ENCODE measurements at regions not wholly inside any gene's neighbourhood (a gene's known extent, or its start where the extent isn't known, plus 50 kb on each side); places are given as distances from the start of the nearest gene placed in this dataset.
"Not testable (repeated sequence)": the region's sequence is repeated elsewhere in the genome, so short reads cannot be mapped to it uniquely, and the experiment has no call there.

DNA sequence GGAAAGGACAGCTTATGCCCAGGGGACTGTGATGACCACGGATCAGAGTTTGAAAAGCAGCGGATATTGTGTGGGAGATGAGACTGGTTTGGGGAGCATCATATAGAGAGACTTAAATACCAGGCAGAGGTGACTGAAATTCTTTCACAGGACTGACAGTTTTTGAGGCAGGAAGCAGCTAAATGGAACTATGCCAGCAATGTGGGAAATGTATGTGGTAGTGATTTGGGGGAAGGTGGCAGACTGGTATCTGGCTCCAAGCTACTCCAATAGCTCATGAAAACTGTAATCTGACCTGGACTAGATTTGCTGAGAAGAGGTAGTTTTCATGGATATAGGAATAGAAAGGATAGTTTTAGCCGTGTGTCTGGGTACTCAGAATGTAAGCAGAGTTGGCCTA lies 592.6 kb downstream of the REEP3 start:
- no peak for DNase-seq (ENCODE audit: low read depth in 2 of 2)

DNA sequence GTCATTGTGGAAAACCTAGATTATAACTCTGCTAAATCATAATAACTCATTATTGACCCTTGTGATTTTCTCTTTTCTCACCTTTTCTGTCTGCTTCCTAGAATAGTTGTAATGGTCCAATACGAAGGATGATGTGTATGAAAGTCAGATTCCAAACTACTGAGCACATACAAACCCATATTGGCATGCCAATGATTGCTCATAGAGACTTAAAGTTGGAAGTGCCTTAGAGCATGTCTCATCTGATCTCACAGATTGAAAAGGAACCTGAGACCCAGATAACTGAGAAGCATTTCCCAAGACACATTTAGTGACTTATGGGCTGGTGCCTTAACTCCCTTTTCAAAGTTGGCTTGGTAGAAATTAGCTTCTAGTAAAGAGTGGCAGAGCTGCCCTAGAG lies 594.3 kb downstream of the REEP3 start:
- no peak for DNase-seq (ENCODE audit: low read depth in 2 of 2)

DNA sequence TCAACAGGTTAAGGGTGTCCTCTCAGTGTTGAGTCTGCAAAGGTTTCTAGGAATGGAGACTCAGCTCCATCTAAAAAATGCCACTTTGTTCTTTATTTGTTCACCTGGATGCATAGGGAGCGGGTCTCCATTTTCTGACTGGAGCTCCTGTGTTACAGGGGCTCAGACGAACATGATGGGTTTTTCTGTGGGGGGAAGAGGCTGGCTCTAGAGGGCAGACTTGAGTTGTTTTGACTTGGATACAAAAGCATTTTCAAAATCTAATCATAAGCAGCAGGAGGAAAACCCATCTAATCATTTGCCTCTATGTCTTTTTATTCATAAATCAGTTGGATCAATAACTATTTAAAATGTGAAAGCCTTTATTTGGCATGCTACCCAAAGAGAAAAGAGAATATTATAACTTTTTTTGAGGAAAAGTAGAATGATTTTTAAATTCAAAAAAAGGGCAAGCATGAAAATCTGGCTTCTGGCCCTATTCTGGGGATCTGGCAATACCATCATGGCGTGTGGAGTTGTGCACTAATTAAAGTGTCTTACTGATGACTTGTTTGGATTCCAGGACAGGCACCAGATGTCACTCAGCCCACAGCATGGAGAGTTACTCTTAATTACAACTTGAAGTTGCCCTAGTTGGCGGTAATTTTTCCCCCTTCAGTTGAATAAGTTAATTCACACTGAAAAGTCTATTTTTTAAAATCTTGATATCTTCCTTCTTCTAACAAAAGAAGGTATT lies 594.9 kb downstream of the REEP3 start:
- no peak for DNase-seq (ENCODE audit: low read depth in 2 of 2)

DNA sequence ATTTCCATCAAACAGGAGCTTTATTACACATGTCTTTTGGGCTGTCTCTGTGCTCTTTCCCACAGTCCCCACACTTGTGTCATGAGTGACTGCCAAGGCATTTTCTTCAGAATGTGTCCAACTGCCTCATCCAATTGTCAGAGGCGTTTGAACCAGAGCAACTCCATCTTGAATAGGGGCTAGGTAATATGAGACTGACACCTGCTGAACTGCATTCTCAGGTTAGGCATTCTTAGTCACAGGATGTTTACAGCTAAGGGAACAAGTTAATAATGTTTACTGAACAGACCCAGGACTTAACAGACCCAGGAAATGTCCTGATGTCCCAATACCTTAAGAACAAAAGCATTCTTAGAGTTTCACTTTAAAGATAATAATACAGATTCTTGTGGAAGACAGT lies 595.5 kb downstream of the REEP3 start:
- no peak for DNase-seq (ENCODE audit: low read depth in 2 of 2)

DNA sequence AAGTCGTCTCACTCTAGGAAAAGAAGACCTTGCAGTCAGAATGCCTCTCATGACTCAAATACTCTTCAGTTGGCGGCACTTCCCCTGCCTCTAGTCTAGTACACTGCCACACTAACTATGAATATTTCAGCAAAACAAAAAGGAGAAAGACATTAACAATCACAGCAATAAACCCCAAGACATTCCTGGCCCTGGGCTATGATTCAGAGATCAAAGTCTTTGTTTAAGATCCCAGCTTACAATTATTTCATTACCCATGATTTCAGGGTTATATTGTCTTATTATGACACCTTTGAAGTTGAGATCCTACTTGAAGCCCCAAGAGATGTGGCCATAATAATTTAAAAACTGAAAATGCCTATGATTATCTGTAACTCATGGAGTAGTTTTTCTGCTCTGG lies 597.5 kb downstream of the REEP3 start:
- no peak for DNase-seq (ENCODE audit: low read depth in 2 of 2)

DNA sequence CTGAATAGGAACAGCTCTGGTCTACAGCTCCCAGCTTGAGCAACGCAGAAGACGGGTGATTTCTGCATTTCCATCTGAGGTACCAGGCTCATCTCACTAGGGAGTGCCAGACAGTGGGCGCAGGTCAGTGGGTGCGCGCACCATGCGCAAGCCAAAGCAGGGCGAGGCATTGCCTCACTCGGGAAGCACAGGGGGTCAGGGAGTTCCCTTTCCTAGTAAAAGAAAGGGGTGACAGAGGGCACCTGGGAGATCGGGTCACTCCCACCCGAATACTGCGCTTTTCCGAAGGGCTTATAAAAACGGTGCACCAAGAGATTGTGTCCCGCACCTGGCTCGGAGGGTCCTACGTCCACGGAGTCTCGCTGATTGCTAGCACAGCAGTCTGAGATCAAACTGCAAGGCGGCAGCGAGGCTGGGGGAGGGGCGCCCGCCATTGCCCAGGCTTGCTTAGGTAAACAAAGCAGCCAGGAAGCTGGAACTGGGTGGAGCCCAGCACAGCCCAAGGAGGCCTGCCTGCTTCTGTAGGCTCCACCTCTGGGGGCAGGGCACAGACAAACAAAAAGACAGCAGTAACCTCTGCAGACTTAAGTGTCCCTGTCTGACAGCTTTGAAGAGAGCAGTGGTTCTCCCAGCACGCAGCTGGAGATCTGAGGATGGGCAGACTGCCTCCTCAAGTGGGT lies 599.2 kb downstream of the REEP3 start:
- not testable (repeated sequence) for DNase-seq (ENCODE audit: low read depth in 2 of 2)

DNA sequence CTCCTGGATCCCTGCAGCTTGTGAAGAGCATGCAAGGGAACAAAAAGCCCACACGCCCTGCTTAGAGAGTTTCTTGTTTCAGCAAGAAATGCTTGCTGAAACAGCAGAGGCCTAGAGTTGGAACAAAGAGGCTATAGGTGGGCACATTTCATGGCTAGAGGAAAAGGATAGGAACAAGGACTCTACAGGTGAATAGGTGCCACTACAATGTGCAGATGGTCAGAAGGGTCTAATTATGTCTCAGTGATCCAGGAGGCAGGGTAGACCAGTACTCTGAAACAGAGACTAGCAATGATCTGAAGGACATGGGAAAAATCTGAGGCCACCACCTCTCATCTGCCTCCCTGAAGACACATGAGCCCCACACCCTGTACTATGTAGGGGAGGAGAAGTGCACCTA lies 609.0 kb downstream of the REEP3 start:
- no peak for DNase-seq (ENCODE audit: low read depth in 2 of 2)

DNA sequence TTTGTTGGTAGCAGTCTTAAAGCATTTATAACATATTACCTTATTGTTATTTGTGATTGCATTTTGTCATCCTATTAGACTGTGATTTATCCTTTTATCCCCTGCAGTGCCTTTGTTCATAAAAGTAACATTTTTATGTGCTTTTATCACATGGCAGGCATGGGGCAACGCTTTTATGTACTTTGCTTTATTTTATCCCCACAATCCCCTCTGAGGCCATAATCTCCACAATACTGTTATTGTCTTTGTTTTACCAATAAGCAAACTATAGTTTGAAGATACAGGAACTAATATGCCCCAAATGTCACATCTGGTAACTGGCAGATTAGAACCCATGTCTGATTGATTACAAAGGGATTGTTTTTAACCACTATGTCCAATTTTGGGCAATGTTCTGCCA lies 613.5 kb downstream of the REEP3 start:
- DNase-seq (ENCODE audit: low read depth in 2 of 2), result no peak

DNA sequence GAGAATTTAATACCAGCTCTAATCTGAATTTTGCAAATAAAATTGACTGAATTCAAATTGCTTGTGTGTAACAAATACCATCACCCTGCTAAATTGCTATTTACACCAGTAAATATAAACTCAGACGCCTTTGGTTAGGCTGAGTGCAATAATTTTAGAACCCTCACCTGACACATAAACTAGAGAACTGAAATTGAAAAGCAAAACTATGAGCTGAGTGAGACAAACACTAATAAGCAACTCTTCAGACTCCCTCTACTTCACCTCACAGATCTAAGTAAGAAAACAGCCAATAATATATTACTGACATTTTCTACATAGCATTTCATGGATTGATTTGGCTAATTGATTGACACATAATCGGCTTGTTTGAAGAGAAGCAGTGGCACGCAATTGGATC lies 621.2 kb downstream of the REEP3 start:
- no peak for DNase-seq (ENCODE audit: low read depth in 2 of 2)

DNA sequence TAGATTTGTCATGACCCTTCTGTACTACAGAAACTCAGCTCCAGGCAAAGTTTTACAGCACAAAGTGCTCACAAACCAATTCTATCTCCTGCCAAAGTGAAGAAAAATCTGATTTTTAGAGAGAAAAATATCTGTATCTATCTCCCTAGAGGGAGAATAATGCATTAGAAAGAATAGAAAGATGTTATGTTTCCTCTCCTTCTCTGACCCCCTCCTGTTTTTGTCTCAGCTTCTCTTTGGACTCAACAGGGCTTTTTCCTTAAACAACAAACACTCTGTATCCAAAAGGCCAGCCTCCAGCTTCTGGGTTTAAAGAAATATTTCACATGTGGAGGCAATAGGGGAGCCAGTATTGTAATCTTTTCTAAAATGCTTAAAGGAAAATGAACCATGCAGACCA lies 627.4 kb downstream of the REEP3 start:
- no peak for DNase-seq (ENCODE audit: low read depth in 2 of 2)

DNA sequence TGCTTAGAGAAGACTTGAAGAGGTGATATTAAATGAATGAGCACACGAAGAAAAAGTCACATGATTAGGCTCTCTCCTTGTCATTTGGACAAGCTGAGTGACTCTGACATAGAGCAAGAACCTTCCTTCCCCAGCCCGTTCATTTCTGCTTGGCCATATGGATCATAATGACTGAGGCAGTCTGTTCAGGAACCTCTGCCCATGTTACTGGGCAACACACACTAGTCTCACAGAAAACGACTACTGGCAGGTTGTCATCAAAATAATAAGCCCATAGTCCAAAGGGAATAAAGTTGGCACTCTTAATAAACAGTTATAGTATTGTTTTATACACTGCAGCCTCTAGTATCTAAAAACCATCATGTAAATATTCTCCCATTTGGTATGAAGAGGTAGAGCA lies 635.0 kb downstream of the REEP3 start:
- DNase-seq (ENCODE audit: low read depth in 2 of 2), result no peak

DNA sequence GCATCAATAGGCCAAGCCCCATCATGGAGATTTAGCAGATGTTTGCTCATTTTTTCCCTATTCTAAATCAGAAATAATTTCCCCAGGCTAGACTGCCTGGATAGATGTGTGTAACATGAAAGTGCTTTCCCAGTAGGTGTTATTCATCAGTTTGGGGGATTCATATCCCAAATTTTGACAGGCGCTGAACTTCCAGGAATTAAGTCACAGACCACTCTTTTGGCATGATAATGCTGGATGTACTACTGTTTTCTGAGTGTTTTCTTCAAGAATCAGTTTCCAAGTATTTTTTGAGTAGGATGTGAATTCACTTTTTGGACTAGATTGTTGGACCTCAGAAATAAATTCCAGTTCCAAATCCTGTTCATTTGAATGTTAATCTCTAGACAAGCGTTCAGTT lies 637.4 kb downstream of the REEP3 start:
- no peak for DNase-seq (ENCODE audit: low read depth in 2 of 2)

DNA sequence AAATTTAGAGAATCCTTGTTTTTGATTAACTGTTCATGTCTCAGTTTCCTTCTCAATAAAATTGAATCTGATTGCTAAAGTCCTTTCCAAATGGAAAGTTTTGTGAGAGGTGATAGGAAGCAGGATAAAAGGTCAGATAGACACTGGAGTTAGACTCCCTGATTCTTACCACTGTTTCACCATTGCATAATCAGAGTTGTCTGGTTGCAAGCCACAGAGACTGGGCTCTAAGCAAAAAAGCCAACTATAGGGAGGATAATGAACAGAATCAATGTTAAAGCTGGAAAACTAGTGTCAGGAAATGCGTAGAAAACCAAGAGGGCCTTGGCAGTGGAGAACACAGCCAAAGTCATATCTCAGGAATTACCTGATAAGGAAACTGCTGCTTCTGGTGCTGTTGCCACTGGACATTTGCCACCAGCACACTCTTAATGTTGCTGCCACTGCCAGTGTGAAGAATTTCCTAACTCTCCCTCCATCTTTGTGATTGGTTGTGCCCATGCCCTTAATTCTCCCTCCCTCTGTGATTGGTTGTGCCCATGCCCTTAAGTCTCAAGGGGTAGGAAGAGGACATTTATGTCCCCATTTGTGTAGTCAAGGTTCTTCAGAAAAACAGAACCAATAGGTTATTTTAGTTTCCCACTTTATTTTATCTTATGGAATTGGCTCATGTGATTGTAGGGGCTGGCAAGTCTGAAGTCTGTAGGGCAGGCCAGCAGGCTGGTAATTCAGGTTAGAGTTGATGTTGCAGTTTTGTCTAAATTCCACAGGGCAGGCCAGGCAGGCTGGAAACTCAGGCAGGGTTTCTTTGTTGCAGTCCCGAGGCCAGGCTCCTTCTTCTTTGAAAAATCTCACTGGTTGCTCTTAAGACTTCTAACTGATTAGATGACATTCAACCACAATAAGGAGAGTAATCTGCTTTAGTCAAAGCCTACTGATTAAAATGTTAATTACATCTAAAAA lies 639.0 kb downstream of the REEP3 start:
- DNase-seq (ENCODE audit: low read depth in 2 of 2), result no peak

DNA sequence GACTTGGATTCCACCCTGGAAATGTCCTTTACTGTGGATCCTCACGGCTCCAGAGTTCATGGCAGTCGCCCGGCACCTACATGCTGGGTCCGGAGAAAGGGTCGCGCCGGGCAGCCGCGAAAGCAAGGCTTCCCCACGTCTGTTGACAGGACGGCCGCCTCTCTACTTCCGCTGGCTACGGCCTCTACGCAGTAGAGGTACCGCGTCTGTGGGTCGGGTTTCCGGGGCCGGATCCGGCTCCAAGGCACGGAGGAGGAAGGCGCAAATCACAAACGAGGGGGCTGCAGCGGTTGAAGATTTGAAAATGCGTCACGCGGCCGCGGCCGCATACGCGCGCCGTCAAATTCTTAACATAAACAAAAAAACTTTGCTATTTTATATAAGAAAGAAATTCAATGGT lies 649.6 kb downstream of the REEP3 start:
- no peak for DNase-seq (ENCODE audit: low read depth in 2 of 2)

DNA sequence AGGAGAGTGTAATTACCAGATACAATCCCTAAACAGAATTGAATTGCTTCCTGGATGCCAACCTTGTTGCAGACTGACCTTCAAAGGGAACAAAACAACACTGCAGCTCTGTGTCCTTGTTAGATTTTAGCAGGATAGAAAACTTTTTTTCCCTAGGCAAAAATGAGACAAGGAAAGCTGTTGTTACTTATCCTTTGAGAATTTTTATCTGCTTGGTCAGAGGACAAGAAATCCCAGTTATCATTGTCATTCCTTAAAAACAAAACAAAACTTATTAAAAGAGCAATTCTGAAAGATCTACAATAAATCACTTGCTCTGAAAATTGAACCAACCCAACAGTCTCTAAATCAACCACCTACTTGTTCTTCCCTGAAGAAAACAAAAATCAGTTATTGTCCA lies 652.6 kb downstream of the REEP3 start:
- no peak for DNase-seq (ENCODE audit: low read depth in 2 of 2)

DNA sequence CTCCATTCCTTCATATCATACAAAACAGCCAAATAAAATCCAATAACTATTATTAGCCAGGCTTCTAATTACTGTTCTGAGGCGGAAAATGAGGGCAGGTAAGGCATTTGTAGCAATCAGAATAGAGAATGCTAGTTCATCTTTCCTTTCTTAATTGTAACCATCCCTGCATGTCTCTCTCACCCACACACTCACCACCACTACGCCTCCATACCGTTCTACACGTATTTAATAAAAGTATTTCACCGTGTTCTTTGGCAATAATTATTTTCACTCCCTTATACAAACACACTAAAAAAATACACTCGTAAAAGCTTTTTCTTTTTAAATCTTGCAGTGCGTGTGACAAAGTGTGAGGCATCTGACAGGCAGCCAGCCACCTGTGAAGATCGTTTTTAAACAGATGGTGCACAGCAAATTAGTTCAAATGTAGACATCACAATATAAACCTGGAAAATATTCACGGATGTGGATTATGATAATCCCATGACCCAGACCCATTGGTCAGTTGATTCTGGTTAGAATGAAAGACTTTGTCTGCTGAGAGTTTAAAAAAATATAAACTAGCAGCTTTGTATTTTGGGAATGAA lies 653.6 kb downstream of the REEP3 start:
- DNase-seq (ENCODE audit: low read depth in 2 of 2), result no peak

DNA sequence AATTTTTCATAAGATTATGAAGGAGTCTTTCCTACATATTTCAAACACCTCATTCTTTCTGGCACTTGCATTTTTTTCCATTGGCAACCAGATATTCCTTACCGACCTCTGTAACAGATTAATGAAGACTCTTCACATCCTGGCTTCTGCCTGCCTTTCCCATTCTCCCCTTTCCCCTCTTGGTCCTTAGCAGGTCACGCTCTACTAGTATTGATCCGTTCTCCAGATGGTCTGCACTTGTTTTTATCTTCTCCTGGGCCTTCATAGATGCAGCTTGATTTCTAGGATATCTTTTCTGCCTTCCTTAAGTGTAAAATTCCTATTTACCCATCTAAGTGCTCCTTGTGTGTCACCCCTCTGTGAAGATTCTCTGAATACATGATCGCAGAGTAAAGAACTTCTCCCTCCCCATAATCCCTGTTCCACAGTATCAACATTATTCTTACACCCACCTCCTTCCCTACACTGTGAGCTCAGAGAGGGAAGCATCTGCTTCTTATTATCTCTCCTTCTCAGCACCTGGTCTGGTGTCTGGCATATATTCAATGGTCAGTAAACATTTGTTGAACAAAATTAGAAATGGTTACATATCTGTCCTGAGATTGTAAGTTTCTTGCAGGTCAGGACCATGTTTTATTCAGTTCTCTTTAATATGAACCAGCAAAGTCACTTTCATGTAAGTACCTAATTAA lies 654.2 kb downstream of the REEP3 start:
- no peak for DNase-seq (ENCODE audit: low read depth in 2 of 2)

DNA sequence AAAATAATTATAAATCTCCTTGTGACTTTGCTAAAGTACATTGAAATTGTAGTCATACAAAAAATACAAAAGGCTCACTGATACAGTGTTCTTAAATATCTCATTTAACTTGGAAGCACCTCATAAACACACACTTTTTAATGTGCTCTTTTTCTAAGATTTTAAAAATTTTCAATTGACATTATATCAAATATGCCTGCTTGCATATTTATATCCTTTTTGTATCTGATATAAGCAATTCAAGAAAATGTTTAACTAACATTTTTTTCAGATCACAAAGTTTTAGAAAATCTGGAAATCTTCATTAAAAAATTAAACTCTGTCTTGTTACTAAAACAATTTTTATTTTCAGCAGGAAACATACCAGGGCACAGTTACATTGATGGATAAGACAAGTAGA lies 661.5 kb downstream of the REEP3 start:
- no peak for DNase-seq (ENCODE audit: low read depth in 2 of 2)

DNA sequence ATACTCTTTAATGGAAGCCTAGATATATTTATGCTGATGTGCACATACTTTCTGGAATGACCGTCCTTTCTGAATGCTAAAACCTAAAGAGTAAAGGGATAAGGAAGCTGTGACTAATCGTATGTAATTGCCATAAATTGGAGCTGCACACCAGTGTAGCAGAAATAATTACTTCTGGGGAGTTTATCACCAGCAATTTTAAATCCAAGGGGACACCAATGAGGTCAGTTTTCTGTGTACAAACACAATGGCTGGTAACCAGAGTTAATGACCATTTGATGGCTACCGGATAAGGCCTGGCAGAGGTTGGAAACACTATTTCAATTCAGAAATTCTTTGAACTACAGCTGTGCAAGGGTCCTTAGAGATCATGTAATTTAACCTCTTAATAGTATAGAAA lies 670.1 kb downstream of the REEP3 start:
- no peak for DNase-seq (ENCODE audit: low read depth in 2 of 2)

DNA sequence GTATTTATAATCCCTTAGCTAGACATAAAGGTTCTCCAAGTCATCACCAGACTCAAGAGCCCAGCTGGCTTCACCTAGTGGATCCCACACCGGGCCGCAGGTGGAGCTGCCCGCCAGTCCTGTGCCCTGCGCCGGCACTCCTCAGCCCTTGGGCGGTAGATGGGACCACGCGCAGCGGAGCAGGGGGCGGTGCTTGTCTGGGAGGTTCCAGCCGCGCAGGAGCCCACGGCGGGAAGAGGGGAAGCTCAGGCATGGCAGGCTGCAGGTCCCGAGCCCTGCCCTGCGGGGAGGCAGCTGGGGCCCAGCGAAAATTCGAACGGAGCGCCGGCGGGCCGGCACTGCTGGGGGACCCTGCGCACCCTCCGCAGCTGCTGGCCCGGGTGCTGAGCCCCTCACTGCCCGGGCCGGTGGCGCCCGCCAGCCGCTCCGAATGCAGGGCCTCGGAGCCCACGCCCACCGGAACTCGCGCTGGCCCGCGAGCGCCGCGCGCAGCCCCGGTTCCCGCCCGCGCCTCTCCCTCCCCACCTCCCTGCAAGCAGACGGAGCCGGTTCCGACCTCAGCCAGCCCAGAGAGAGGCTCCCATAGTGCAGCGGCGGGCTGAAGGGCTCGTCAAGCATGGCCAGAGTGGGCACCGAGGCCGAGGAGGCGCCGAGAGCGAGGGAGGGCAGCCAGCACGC lies 675.6 kb downstream of the REEP3 start:
- DNase-seq (ENCODE audit: low read depth in 2 of 2), result no peak

DNA sequence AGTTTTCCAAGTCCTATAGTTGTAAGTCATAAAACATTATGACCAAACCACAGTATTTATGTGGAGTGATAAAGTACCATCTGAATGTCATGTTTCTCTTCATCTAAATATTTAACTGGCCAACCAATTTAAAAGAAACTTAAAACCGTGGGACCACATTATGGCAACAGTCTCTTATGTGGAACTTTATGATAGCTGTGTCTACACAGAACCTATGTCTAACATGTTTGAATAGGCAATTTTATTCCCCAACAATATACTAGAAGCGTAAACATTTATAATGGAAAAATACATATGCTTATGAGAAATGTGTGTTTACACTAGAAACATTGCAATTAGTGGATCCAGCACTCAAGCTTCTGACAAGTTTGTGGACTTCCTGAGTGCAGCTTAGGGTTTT lies 680.7 kb downstream of the REEP3 start:
- no peak for DNase-seq (ENCODE audit: low read depth in 2 of 2)

All from stimulated activated CD8-positive, alpha-beta memory T cell treated with anti-CD3 and anti-CD28 coated beads, Interleukin-7, amount 100 ng/mL, for 1 hour (primary cell).